Mesendoderm (in vitro differentiated cells): ENCODE measurements at regions not wholly inside any gene's neighbourhood (a gene's known extent, or its start where the extent isn't known, plus 50 kb on each side); places are given as distances from the start of the nearest gene placed in this dataset.

ENCODE experiments used
- DNase-seq: peaks from one replicate; pipeline ENCODE4 v3.0.0; 2013
- H2AK5ac ChIP-seq: 2 replicates; pipeline ENCODE4 v1.6.1; 2013; ENCODE audit warnings: low read length, inconsistent platforms
- H2BK120ac ChIP-seq: 2 replicates; pipeline ENCODE4 v1.6.1; 2013; ENCODE audit warnings: low read depth, mild to moderate bottlenecking, low read length, moderate library complexity, mixed read lengths
- H2BK15ac ChIP-seq: replicated peaks from 2 replicates; pipeline ENCODE4 v1.6.1; 2013; ENCODE audit warnings: low read depth, mild to moderate bottlenecking, moderate library complexity
- H2BK5ac ChIP-seq: 2 replicates; pipeline ENCODE4 v1.6.1; 2013; ENCODE audit warnings: low read length, inconsistent platforms
- H3K18ac ChIP-seq: 2 replicates; pipeline ENCODE4 v1.6.1; 2013; ENCODE audit warnings: mild to moderate bottlenecking, low read length, mixed read lengths
- H3K23ac ChIP-seq: one replicate; pipeline ENCODE4 v1.6.1; 2013; ENCODE audit warnings: low read length
- H3K27ac ChIP-seq: 2 replicates; pipeline ENCODE4 v1.5.1; 2013; ENCODE audit warnings: low read depth, mild to moderate bottlenecking, inconsistent platforms, low read length, moderate library complexity
- H3K27me3 ChIP-seq: 2 replicates; pipeline ENCODE4 v1.6.1; 2013; ENCODE audit warnings: low read length, control low read depth, mild to moderate bottlenecking, inconsistent platforms; ENCODE audit not compliant: insufficient read depth, poor library complexity
- H3K36me3 ChIP-seq: 2 replicates; pipeline ENCODE4 v1.6.1; 2013; ENCODE audit warnings: low read length, inconsistent platforms; ENCODE audit not compliant: control insufficient read depth, insufficient read depth
- H3K4ac ChIP-seq: one replicate; pipeline ENCODE4 v1.6.1; 2013; ENCODE audit warnings: low read depth, mild to moderate bottlenecking, low read length, moderate library complexity
- H3K4me1 ChIP-seq: 2 replicates; pipeline ENCODE4 v1.6.1; 2013; ENCODE audit warnings: low read depth, low read length, inconsistent platforms; ENCODE audit not compliant: control insufficient read depth
- H3K4me2 ChIP-seq: 2 replicates; pipeline ENCODE4 v1.6.1; 2013; ENCODE audit warnings: low read length
- H3K4me3 ChIP-seq: 2 replicates; pipeline ENCODE4 v1.5.1; 2013; ENCODE audit warnings: mild to moderate bottlenecking, low read length
- H3K56ac ChIP-seq: one replicate; pipeline ENCODE4 v1.6.1; 2013; ENCODE audit warnings: low read length
- H3K79me1 ChIP-seq: 2 replicates; pipeline ENCODE4 v1.6.1; 2013; ENCODE audit warnings: low read length, inconsistent platforms
- H3K79me2 ChIP-seq: 2 replicates; pipeline ENCODE4 v1.6.1; 2013; ENCODE audit warnings: mild to moderate bottlenecking, low read length; ENCODE audit not compliant: control insufficient read depth, insufficient read depth
- H3K9ac ChIP-seq: 2 replicates; pipeline ENCODE4 v1.6.1; 2013; ENCODE audit warnings: low read length, inconsistent platforms
- H4K5ac ChIP-seq: one replicate; pipeline ENCODE4 v1.6.1; 2013; ENCODE audit warnings: low read length
- H4K8ac ChIP-seq: one replicate; pipeline ENCODE4 v1.6.1; 2013; ENCODE audit warnings: low read depth, mild to moderate bottlenecking, control low read depth, low read length, moderate library complexity
- WGBS: extraction: QIAGEN DNeasy Blood & Tissue Kit; methylation state at CpG from one replicate; pipeline ENCODE4 v1.1.7; 2013; ENCODE audit warnings: low lambda C conversion rate, missing lambda C conversion rate; ENCODE audit not compliant: insufficient coverage; ENCODE audit errors: extremely low coverage; 5-methylcytosine and 5-hydroxymethylcytosine counted together

DNA sequence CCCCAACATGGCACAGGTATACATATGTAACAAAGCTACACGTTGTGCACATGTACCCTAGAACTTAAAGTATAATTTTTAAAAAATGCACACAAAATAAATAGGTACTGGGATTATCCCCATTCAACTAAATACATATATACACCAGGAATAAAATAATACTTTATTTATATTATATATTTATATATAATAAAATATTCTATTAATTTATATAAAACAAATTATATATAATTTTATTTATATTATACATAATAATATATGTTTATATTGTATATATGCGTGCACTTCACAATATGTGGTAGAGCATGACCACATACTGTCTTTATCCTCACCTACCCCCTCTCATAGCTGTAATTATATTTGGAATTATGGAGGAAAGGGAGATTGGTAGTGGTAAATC, 119.1 kb upstream of the TMEM260 start:
- no peak overlapping the region for H3K4me2 ChIP-seq
- DNase-seq = no peak
- no peak overlapping the region for H2BK120ac ChIP-seq
- H2AK5ac ChIP-seq = no peak overlapping the region
- H3K4me1 ChIP-seq = no peaks in the 10 kb centered on the region
- H3K79me2 ChIP-seq = no peaks in the 10 kb centered on the region
- H3K23ac ChIP-seq = no peak overlapping the region
- H3K27ac ChIP-seq = no peak overlapping the region
- H3K36me3 ChIP-seq = no peaks in the 10 kb centered on the region
- H4K8ac ChIP-seq = no peak overlapping the region
- H2BK15ac ChIP-seq = no peak overlapping the region
- no peak overlapping the region for H2BK5ac ChIP-seq
- no peaks in the 10 kb centered on the region for H3K27me3 ChIP-seq
- H3K4me3 ChIP-seq = no peak overlapping the region
- no peak overlapping the region for H3K56ac ChIP-seq
- H3K79me1 ChIP-seq = no peaks in the 10 kb centered on the region
- H3K4ac ChIP-seq = no peak overlapping the region
- H3K18ac ChIP-seq = no peak overlapping the region
- no CpG with 5 or more reads among the region's 2 CpGs for WGBS
- no peak overlapping the region for H4K5ac ChIP-seq
- H3K9ac ChIP-seq = no peak overlapping the region

DNA sequence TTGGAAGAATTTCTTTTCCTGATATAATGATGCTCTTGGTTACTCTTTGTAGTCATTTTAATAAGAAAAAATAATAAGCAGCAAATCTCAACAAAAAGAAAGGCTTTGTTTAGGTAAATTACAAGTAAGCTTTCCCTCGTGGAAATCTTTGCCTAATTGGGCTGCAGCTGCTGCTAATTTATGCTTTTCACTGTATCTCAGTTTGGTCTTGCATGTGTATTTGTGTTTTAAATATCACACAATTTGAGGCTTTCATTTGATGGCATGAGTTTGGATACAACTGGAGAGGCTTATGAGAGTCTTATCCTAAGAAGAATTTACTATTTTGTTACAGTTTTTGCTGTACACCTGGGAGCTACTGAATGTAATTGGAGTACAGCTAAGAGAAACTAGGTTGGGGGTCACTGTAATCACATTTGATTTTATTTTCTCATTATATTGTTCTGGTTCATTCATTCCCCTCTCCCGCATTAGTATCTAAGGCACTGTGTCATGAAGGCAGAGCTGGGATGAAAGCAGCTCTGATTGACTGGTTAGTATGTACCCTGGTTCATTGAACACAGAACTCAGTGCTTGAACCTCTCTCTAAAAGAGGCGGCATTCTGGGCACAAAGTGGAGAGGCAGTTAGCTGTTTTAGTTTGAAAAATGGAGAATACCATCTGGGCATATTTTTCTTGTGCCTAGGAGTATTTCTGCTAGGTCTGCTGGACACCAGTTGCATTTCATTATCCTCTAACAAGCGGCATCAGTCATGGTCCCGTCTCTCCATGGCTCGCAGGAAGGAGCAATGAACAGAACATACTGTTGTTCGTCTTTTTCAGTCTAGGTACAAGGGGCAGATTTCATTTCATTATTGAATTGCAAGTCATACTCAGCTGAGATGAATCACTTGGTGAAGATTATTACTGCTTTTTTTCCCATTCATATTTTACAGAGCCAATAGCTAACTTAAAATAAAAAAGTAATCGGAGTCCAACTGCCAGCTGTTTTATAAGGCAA, 118.0 kb upstream of the TMEM260 start:
- Histone ChIP-seq H3K56ac (no peak overlapping the region), H2BK120ac (no peak overlapping the region), H2BK5ac (no peak overlapping the region), H3K79me2 (no peaks in the 10 kb centered on the region), H2BK15ac (no peak overlapping the region), H3K36me3 (no peaks in the 10 kb centered on the region), H3K4ac (no peak overlapping the region), H2AK5ac (no peak overlapping the region), H3K4me3 (no peak overlapping the region), H3K4me2 (no peak overlapping the region), H3K4me1 (no peaks in the 10 kb centered on the region), H3K9ac (no peak overlapping the region), H4K5ac (no peak overlapping the region), H3K27ac (no peak overlapping the region), H3K23ac (no peak overlapping the region), H3K79me1 (no peaks in the 10 kb centered on the region), H3K18ac (no peak overlapping the region), H3K27me3 (no peaks in the 10 kb centered on the region), H4K8ac (no peak overlapping the region)
- WGBS = no CpG with 5 or more reads among the region's 8 CpGs
- no peak for DNase-seq

- Histone ChIP-seq H3K9ac (no peak overlapping the region), H3K79me2 (no peaks in the 10 kb centered on the region), H2BK5ac (no peak overlapping the region), H3K23ac (no peak overlapping the region), H2BK15ac (no peak overlapping the region), H4K8ac (no peak overlapping the region), H3K27me3 (no peaks in the 10 kb centered on the region), H3K56ac (no peak overlapping the region), H2BK120ac (no peak overlapping the region), H4K5ac (no peak overlapping the region), H3K79me1 (no peaks in the 10 kb centered on the region), H2AK5ac (no peak overlapping the region), H3K4me1 (no peaks in the 10 kb centered on the region), H3K27ac (no peak overlapping the region), H3K4me2 (no peak overlapping the region), H3K36me3 (no peaks in the 10 kb centered on the region), H3K4ac (no peak overlapping the region), H3K18ac (no peak overlapping the region), H3K4me3 (no peak overlapping the region)
- DNase-seq = no peak
- no CpG with 5 or more reads among the region's 3 CpGs for WGBS
Measured at GRCh38 chr14:56463271-56463890, 116.2 kb upstream of the TMEM260 start.

DNA sequence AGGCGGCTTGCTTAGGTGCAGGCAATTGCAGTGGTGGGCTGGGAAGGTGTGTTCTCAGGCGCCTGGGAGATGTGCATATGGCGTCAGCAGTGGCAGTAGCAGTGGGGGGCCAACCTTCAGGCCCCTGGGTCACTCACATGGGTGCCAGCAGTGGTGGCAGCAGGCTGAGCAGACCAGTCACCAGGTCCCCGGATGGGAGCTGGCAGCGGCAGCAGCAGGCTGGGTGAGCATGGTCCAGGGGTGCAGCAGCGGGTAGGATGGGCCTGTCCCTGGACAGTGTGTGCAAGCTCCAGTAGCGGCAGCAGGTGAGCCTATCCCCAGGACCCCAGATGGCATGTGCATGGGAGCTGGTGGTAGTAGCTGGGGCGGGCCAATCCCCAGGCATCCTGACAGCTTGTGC, 108.5 kb upstream of the TMEM260 start:
- no peak overlapping the region for H3K27ac ChIP-seq
- H3K36me3 ChIP-seq = no peaks in the 10 kb centered on the region
- H3K18ac ChIP-seq = no peak overlapping the region
- no peak overlapping the region for H3K23ac ChIP-seq
- H3K4me2 ChIP-seq = no peak overlapping the region
- no peak overlapping the region for H3K4ac ChIP-seq
- H3K79me1 ChIP-seq = no peaks in the 10 kb centered on the region
- H3K4me3 ChIP-seq = no peak overlapping the region
- no peak overlapping the region for H2BK15ac ChIP-seq
- no peak overlapping the region for H4K8ac ChIP-seq
- DNase-seq = no peak
- H3K4me1 ChIP-seq = no peaks in the 10 kb centered on the region
- H3K9ac ChIP-seq = no peak overlapping the region
- H4K5ac ChIP-seq = no peak overlapping the region
- no peak overlapping the region for H3K56ac ChIP-seq
- no CpG with 5 or more reads among the region's 8 CpGs for WGBS
- H3K27me3 ChIP-seq = no peaks in the 10 kb centered on the region
- H2BK120ac ChIP-seq = no peak overlapping the region
- no peaks in the 10 kb centered on the region for H3K79me2 ChIP-seq
- no peak overlapping the region for H2BK5ac ChIP-seq
- H2AK5ac ChIP-seq = no peak overlapping the region

GRCh38 chr14:56474419-56475022, 105.1 kb upstream of the TMEM260 start:
- no peak overlapping the region for H2BK5ac ChIP-seq
- H3K9ac ChIP-seq = no peak overlapping the region
- no peak overlapping the region for H3K4me3 ChIP-seq
- H3K27ac ChIP-seq = no peak overlapping the region
- H2AK5ac ChIP-seq = no peak overlapping the region
- H3K4me2 ChIP-seq = no peak overlapping the region
- H3K18ac ChIP-seq = no peak overlapping the region
- no peaks in the 10 kb centered on the region for H3K4me1 ChIP-seq
- H2BK120ac ChIP-seq = no peak overlapping the region
- no peak overlapping the region for H2BK15ac ChIP-seq
- H4K5ac ChIP-seq = no peak overlapping the region
- H3K27me3 ChIP-seq = no peaks in the 10 kb centered on the region
- H3K56ac ChIP-seq = no peak overlapping the region
- no peak overlapping the region for H3K23ac ChIP-seq
- no CpG with 5 or more reads among the region's 8 CpGs for WGBS
- no peak overlapping the region for H4K8ac ChIP-seq
- H3K4ac ChIP-seq = no peak overlapping the region
- H3K79me1 ChIP-seq = no peaks in the 10 kb centered on the region
- H3K79me2 ChIP-seq = no peaks in the 10 kb centered on the region
- peak; percentile 66 for DNase-seq
- H3K36me3 ChIP-seq = no peaks in the 10 kb centered on the region
